Activated naive CD4-positive, alpha-beta T cell treated with anti-CD3 and anti-CD28 coated beads, Interleukin-2, amount 10 ng/mL, durations not matched to agents 7 days and 5 days (primary cell): ENCODE measurements at regions not wholly inside any gene's neighbourhood (a gene's known extent, or its start where the extent isn't known, plus 50 kb on each side); places are given as distances from the start of the nearest gene placed in this dataset.

Experiments used
- CTCF ChIA-PET: fragments of 350-600 bp; sonication (Branson Sonifier 250); formaldehyde crosslinking; loops from one replicate; lab custom pipeline; 2021; ENCODE audit warnings: antibody characterized with exemption; lab: Charles Lee
- DNase-seq: peaks from one replicate; pipeline ENCODE4 v3.0.0-alpha.2; 2020
- H3K27ac Mint-ChIP-seq: one replicate; pipeline ENCODE4 v1.8.0; 2021; ENCODE audit warnings: mild to moderate bottlenecking, moderate library complexity, mixed read lengths
- H3K27me3 Mint-ChIP-seq: one replicate; pipeline ENCODE4 v1.8.0; 2021; ENCODE audit warnings: mild to moderate bottlenecking, mixed read lengths
- H3K36me3 Mint-ChIP-seq: one replicate; pipeline ENCODE4 v1.8.0; 2021; ENCODE audit warnings: mixed read lengths
- H3K4me1 Mint-ChIP-seq: one replicate; pipeline ENCODE4 v1.8.0; 2021; ENCODE audit warnings: mixed read lengths
- H3K4me3 Mint-ChIP-seq: one replicate; pipeline ENCODE4 v1.8.0; 2021; ENCODE audit warnings: mild to moderate bottlenecking, moderate library complexity, mixed read lengths
- H3K9me3 Mint-ChIP-seq: one replicate; pipeline ENCODE4 v1.8.0; 2021; ENCODE audit warnings: mixed read lengths

- Mint-ChIP-seq H3K27me3 (no peaks in the 10 kb centered on the region), H3K9me3 (no peaks in the 10 kb centered on the region), H3K4me3 (no peak overlapping the region), H3K27ac (no peak overlapping the region), H3K36me3 (no peaks in the 10 kb centered on the region), H3K4me1 (no peaks in the 10 kb centered on the region)
- CTCF ChIA-PET = interaction anchor here (0.7 to 0.9 kb wide), 2 partner anchors 17 to 22 kb away, joined by 3 read pairs; no protein-coding TSS in a partner anchor
- no peak for DNase-seq
Measured at GRCh38 chr4:123755655-123756054, 359.1 kb downstream of the SPRY1 start.

- H3K27ac Mint-ChIP-seq = no peak overlapping the region
- no peak overlapping the region for H3K4me3 Mint-ChIP-seq
- no peak for DNase-seq
- CTCF ChIA-PET = no interaction called here
- H3K27me3 Mint-ChIP-seq = no peaks in the 10 kb centered on the region
- no peaks in the 10 kb centered on the region for H3K9me3 Mint-ChIP-seq
- H3K36me3 Mint-ChIP-seq = no peaks in the 10 kb centered on the region
- no peaks in the 10 kb centered on the region for H3K4me1 Mint-ChIP-seq
Measured at GRCh38 chr4:123767806-123768205, 371.2 kb downstream of the SPRY1 start.

GRCh38 chr4:123770884-123771283, 374.3 kb downstream of the SPRY1 start:
- no peaks in the 10 kb centered on the region for H3K36me3 Mint-ChIP-seq
- H3K9me3 Mint-ChIP-seq = no peaks in the 10 kb centered on the region
- CTCF ChIA-PET = no interaction called here
- H3K4me3 Mint-ChIP-seq = no peak overlapping the region
- H3K27me3 Mint-ChIP-seq = no peaks in the 10 kb centered on the region
- H3K4me1 Mint-ChIP-seq = no peaks in the 10 kb centered on the region
- no peak for DNase-seq
- H3K27ac Mint-ChIP-seq = no peak overlapping the region

- CTCF ChIA-PET = no interaction called here
- no peaks in the 10 kb centered on the region for H3K27me3 Mint-ChIP-seq
- no peaks in the 10 kb centered on the region for H3K9me3 Mint-ChIP-seq
- no peaks in the 10 kb centered on the region for H3K36me3 Mint-ChIP-seq
- no peak overlapping the region for H3K4me3 Mint-ChIP-seq
- H3K27ac Mint-ChIP-seq = no peak overlapping the region
- H3K4me1 Mint-ChIP-seq = no peaks in the 10 kb centered on the region
- DNase-seq = no peak
Measured at GRCh38 chr4:123776267-123776666, 379.7 kb downstream of the SPRY1 start.

GRCh38 chr4:123777373-123777772, 380.8 kb downstream of the SPRY1 start:
- Mint-ChIP-seq H3K27me3 (no peaks in the 10 kb centered on the region), H3K36me3 (no peaks in the 10 kb centered on the region), H3K9me3 (no peaks in the 10 kb centered on the region), H3K27ac (no peak overlapping the region), H3K4me3 (no peak overlapping the region), H3K4me1 (no peaks in the 10 kb centered on the region)
- CTCF ChIA-PET = interaction anchor here (0.6 kb wide), 1 partner anchor 22 kb away, joined by 3 read pairs; no protein-coding TSS in a partner anchor
- no peak for DNase-seq

- CTCF ChIA-PET = no interaction called here
- H3K4me3 Mint-ChIP-seq = no peak overlapping the region
- H3K9me3 Mint-ChIP-seq = no peaks in the 10 kb centered on the region
- H3K27ac Mint-ChIP-seq = no peak overlapping the region
- no peaks in the 10 kb centered on the region for H3K27me3 Mint-ChIP-seq
- H3K36me3 Mint-ChIP-seq = no peaks in the 10 kb centered on the region
- no peaks in the 10 kb centered on the region for H3K4me1 Mint-ChIP-seq
- no peak for DNase-seq
Measured at GRCh38 chr4:123783151-123783790, 386.7 kb downstream of the SPRY1 start.

GRCh38 chr4:123783921-123784320, 387.3 kb downstream of the SPRY1 start:
- no peaks in the 10 kb centered on the region for H3K4me1 Mint-ChIP-seq
- no peak for DNase-seq
- H3K4me3 Mint-ChIP-seq = no peak overlapping the region
- H3K36me3 Mint-ChIP-seq = no peaks in the 10 kb centered on the region
- CTCF ChIA-PET = no interaction called here
- no peak overlapping the region for H3K27ac Mint-ChIP-seq
- H3K27me3 Mint-ChIP-seq = no peaks in the 10 kb centered on the region
- no peaks in the 10 kb centered on the region for H3K9me3 Mint-ChIP-seq

GRCh38 chr4:123784626-123785025, 388.0 kb downstream of the SPRY1 start:
- Mint-ChIP-seq H3K27ac (no peak overlapping the region), H3K4me3 (no peak overlapping the region), H3K4me1 (no peaks in the 10 kb centered on the region), H3K27me3 (no peaks in the 10 kb centered on the region), H3K9me3 (no peaks in the 10 kb centered on the region), H3K36me3 (no peaks in the 10 kb centered on the region)
- CTCF ChIA-PET = no interaction called here
- DNase-seq = no peak

- CTCF ChIA-PET = no interaction called here
- Mint-ChIP-seq H3K4me3 (no peak overlapping the region), H3K27me3 (no peaks in the 10 kb centered on the region)
Measured at GRCh38 chr4:123785538-123785937, 388.9 kb downstream of the SPRY1 start.

GRCh38 chr4:123786163-123786915, 389.7 kb downstream of the SPRY1 start:
- no peaks in the 10 kb centered on the region for H3K36me3 Mint-ChIP-seq
- H3K4me3 Mint-ChIP-seq = no peak overlapping the region
- H3K4me1 Mint-ChIP-seq = no peaks in the 10 kb centered on the region
- H3K9me3 Mint-ChIP-seq = no peaks in the 10 kb centered on the region
- CTCF ChIA-PET = interaction anchor here (2.8 kb wide), 1 partner anchor 13 kb away, joined by 9 read pairs; no protein-coding TSS in a partner anchor
- no peak overlapping the region for H3K27ac Mint-ChIP-seq
- DNase-seq = no peak
- no peaks in the 10 kb centered on the region for H3K27me3 Mint-ChIP-seq

More at GRCh38 chr4:123785538-123785937, 388.9 kb downstream of the SPRY1 start:
- no peaks in the 10 kb centered on the region for H3K4me1 Mint-ChIP-seq
- no peak overlapping the region for H3K27ac Mint-ChIP-seq
- H3K9me3 Mint-ChIP-seq = no peaks in the 10 kb centered on the region
- H3K36me3 Mint-ChIP-seq = no peaks in the 10 kb centered on the region
- no peak for DNase-seq

GRCh38 chr4:123786920-123787319, 390.3 kb downstream of the SPRY1 start:
- H3K4me3 Mint-ChIP-seq = no peak overlapping the region
- no peaks in the 10 kb centered on the region for H3K9me3 Mint-ChIP-seq
- CTCF ChIA-PET = interaction anchor here (2.8 kb wide), 1 partner anchor 14 kb away, joined by 9 read pairs; no protein-coding TSS in a partner anchor
- no peaks in the 10 kb centered on the region for H3K4me1 Mint-ChIP-seq
- no peak overlapping the region for H3K27ac Mint-ChIP-seq
- H3K27me3 Mint-ChIP-seq = no peaks in the 10 kb centered on the region
- DNase-seq = no peak
- H3K36me3 Mint-ChIP-seq = no peaks in the 10 kb centered on the region

GRCh38 chr4:123787512-123788080, 391.0 kb downstream of the SPRY1 start:
- Mint-ChIP-seq H3K36me3 (no peaks in the 10 kb centered on the region), H3K27me3 (no peaks in the 10 kb centered on the region), H3K4me3 (no peak overlapping the region), H3K4me1 (no peaks in the 10 kb centered on the region), H3K27ac (no peak overlapping the region), H3K9me3 (no peaks in the 10 kb centered on the region)
- CTCF ChIA-PET = interaction anchor here (2.8 kb wide), 1 partner anchor 14 kb away, joined by 9 read pairs; no protein-coding TSS in a partner anchor
- no peak for DNase-seq

- H3K4me1 Mint-ChIP-seq = no peaks in the 10 kb centered on the region
- no peak overlapping the region for H3K27ac Mint-ChIP-seq
- no peak for DNase-seq
- H3K36me3 Mint-ChIP-seq = no peaks in the 10 kb centered on the region
- H3K27me3 Mint-ChIP-seq = no peaks in the 10 kb centered on the region
- H3K9me3 Mint-ChIP-seq = no peaks in the 10 kb centered on the region
- H3K4me3 Mint-ChIP-seq = no peak overlapping the region
- CTCF ChIA-PET = interaction anchor here (2.8 kb wide), 1 partner anchor 15 kb away, joined by 9 read pairs; no protein-coding TSS in a partner anchor
Measured at GRCh38 chr4:123788577-123788976, 392.0 kb downstream of the SPRY1 start.

GRCh38 chr4:123790681-123791080, 394.1 kb downstream of the SPRY1 start:
- CTCF ChIA-PET = no interaction called here
- H3K4me1 Mint-ChIP-seq = no peaks in the 10 kb centered on the region

More at GRCh38 chr4:123790681-123791080, 394.1 kb downstream of the SPRY1 start:
- H3K27ac Mint-ChIP-seq = no peak overlapping the region
- DNase-seq = no peak
- H3K4me3 Mint-ChIP-seq = no peak overlapping the region
- no peaks in the 10 kb centered on the region for H3K27me3 Mint-ChIP-seq
- H3K9me3 Mint-ChIP-seq = no peaks in the 10 kb centered on the region
- H3K36me3 Mint-ChIP-seq = no peaks in the 10 kb centered on the region
